GM12865 (cell line): ENCODE measurements at regions not wholly inside any gene's neighbourhood (a gene's known extent, or its start where the extent isn't known, plus 50 kb on each side); places are given as distances from the start of the nearest gene placed in this dataset.
A peak's percentile ranks its signal among the peaks of the same experiment; 100 is the strongest.

Experiments
- DNase-seq: peaks from one replicate; pipeline ENCODE4 v3.0.0; 2010; ENCODE audit warnings: low read depth
- H3K4me3 ChIP-seq: 2 replicates; pipeline ENCODE4 v1.5.1; 2011; ENCODE audit warnings: mild to moderate bottlenecking, low read depth, low read length, control low read depth
- CTCF ChIP-seq: IDR thresholded peaks from 2 replicates; pipeline ENCODE4 v1.5.1; 2011; ENCODE audit warnings: low read length, control low read depth, low read depth, inconsistent platforms; ENCODE audit not compliant: insufficient read depth; ENCODE audit errors: missing control alignments

- no peak for DNase-seq
- TF ChIP-seq CTCF = no peak
- no peak overlapping the region for H3K4me3 ChIP-seq
Measured at GRCh38 chr9:118165451-118165850, 461.2 kb downstream of the TLR4 start.

- DNase-seq = peak; percentile 33
- no peak overlapping the region for H3K4me3 ChIP-seq
- peak; percentile 47 for TF ChIP-seq CTCF
Measured at GRCh38 chr9:118170032-118170955, 466.1 kb downstream of the TLR4 start.

DNA sequence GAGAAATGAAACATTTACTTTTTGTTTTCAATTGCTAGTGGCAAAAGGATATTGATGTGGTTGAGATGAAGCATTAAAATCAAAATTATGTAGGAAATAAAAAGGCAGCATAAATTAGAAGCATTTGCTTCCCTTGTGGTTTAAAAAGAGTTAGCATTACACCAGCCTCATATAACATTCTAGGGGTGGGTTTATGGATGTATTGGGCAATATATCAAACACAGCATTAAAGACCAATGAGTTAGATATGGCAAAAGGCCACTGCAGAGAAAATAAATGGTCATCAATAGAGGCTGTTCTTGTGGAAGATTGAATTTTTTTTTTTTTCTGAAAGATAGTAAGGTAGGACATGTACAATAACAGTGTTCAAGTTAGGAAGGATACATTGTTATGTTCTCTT lies 473.0 kb downstream of the TLR4 start:
- no peak for DNase-seq
- no peak overlapping the region for H3K4me3 ChIP-seq
- no peak for TF ChIP-seq CTCF

- no peak for DNase-seq
- TF ChIP-seq CTCF = no peak
Measured at GRCh38 chr9:118183576-118183975, 479.4 kb downstream of the TLR4 start.

GRCh38 chr9:118187408-118187807 lies 483.2 kb downstream of the TLR4 start:
- no peak overlapping the region for H3K4me3 ChIP-seq
- TF ChIP-seq CTCF = no peak
- DNase-seq = no peak

More at GRCh38 chr9:118183576-118183975, 479.4 kb downstream of the TLR4 start:
- no peak overlapping the region for H3K4me3 ChIP-seq

- no peak for DNase-seq
- TF ChIP-seq CTCF = no peak
- no peak overlapping the region for H3K4me3 ChIP-seq
Measured at GRCh38 chr9:118189615-118190014, 485.4 kb downstream of the TLR4 start.
